ENCODE measurements at regions not wholly inside any gene's neighbourhood (a gene's known extent, or its start where the extent isn't known, plus 50 kb on each side); places are given as distances from the start of the nearest gene placed in this dataset.
A peak's percentile ranks its signal among the peaks of the same experiment; 100 is the strongest.
"Not testable (repeated sequence)": the region's sequence is repeated elsewhere in the genome, so short reads cannot be mapped to it uniquely, and the experiment has no call there.

- no peaks in the 10 kb centered on the region for H3K4me1 Mint-ChIP-seq
- peaks cover 12% of the 10 kb centered on the region for H3K9me3 Mint-ChIP-seq
- H3K27ac Mint-ChIP-seq: no peak overlapping the region
- peaks cover 2% of the 10 kb centered on the region for H3K27me3 Mint-ChIP-seq
- H3K4me3 Mint-ChIP-seq: no peak overlapping the region
- POLR2A ChIA-PET: no interaction called here
- H3K36me3 Mint-ChIP-seq (ENCODE audit: low read depth): no peaks in the 10 kb centered on the region
- CTCF ChIA-PET: interaction anchor here (1.2 kb wide), 1 partner anchor 11 kb away, joined by 3 read pairs; no protein-coding TSS in a partner anchor
- no peak for DNase-seq
Observed at GRCh38 chr7:92914645-92915044, 78.3 kb upstream of the CDK6 start.

GRCh38 chr7:92913849-92914248, 77.5 kb upstream of the CDK6 start:
- H3K27me3 Mint-ChIP-seq: no peaks in the 10 kb centered on the region
- H3K36me3 Mint-ChIP-seq (ENCODE audit: low read depth): no peaks in the 10 kb centered on the region
- ChIA-PET POLR2A (no interaction called here), CTCF (no interaction called here)
- peaks cover 10% of the 10 kb centered on the region for H3K9me3 Mint-ChIP-seq
- no peak for DNase-seq
- no peak overlapping the region for H3K4me3 Mint-ChIP-seq
- no peak overlapping the region for H3K27ac Mint-ChIP-seq
- no peaks in the 10 kb centered on the region for H3K4me1 Mint-ChIP-seq

GRCh38 chr7:92910976-92911375, 74.6 kb upstream of the CDK6 start:
- no peaks in the 10 kb centered on the region for H3K27me3 Mint-ChIP-seq
- CTCF ChIA-PET: no interaction called here

GRCh38 chr7:92909686-92910475, 73.5 kb upstream of the CDK6 start:
- H3K27ac Mint-ChIP-seq: no peak overlapping the region
- POLR2A ChIA-PET: no interaction called here
- H3K4me1 Mint-ChIP-seq: peaks cover 6% of the 10 kb centered on the region
- peaks cover 13% of the 10 kb centered on the region for H3K36me3 Mint-ChIP-seq (ENCODE audit: low read depth)
- CTCF ChIA-PET: interaction anchor here (1.3 kb wide), 1 partner anchor 44 kb away, joined by 3 read pairs; no protein-coding TSS in a partner anchor
- H3K4me3 Mint-ChIP-seq: no peak overlapping the region
- H3K27me3 Mint-ChIP-seq: no peaks in the 10 kb centered on the region
- DNase-seq: no peak
- peaks cover 18% of the 10 kb centered on the region for H3K9me3 Mint-ChIP-seq

More at GRCh38 chr7:92910976-92911375, 74.6 kb upstream of the CDK6 start:
- POLR2A ChIA-PET: no interaction called here
- no peak for DNase-seq
- Mint-ChIP-seq H3K4me1 (peaks cover 2% of the 10 kb centered on the region), H3K9me3 (peaks cover 16% of the 10 kb centered on the region), H3K27ac (no peak overlapping the region), H3K4me3 (no peak overlapping the region), H3K36me3 (ENCODE audit: low read depth) (peaks cover 11% of the 10 kb centered on the region)

GRCh38 chr7:92904244-92905131, 68.1 kb upstream of the CDK6 start:
- DNase-seq: peak; percentile 91
- peaks cover 17% of the 10 kb centered on the region for H3K9me3 Mint-ChIP-seq
- ChIA-PET CTCF (interaction anchor here (0.7 to 1.8 kb wide), 4 partner anchors 11 to 294 kb away, joined by 3 to 6 read pairs (median 3); no protein-coding TSS in a partner anchor), POLR2A (interaction anchor here (0.5 to 2.1 kb wide), 18 partner anchors 68 to 457 kb away, joined by 3 to 15 read pairs (median 3); partner anchors contain the start of genes CDK6, FAM133B, GATAD1 and PEX1)
- peaks cover 26% of the 10 kb centered on the region for H3K36me3 Mint-ChIP-seq (ENCODE audit: low read depth)
- no peaks in the 10 kb centered on the region for H3K27me3 Mint-ChIP-seq
- H3K27ac Mint-ChIP-seq: peak overlapping the region; percentile 80
- peaks cover 27% of the 10 kb centered on the region for H3K4me1 Mint-ChIP-seq
- H3K4me3 Mint-ChIP-seq: no peak overlapping the region

- peaks cover 11% of the 10 kb centered on the region for H3K4me1 Mint-ChIP-seq
- peaks cover 39% of the 10 kb centered on the region for H3K9me3 Mint-ChIP-seq
- no peak for DNase-seq
- peaks cover 50% of the 10 kb centered on the region for H3K36me3 Mint-ChIP-seq (ENCODE audit: low read depth)
- no peak overlapping the region for H3K4me3 Mint-ChIP-seq
- CTCF ChIA-PET: no interaction called here
- peaks cover 2% of the 10 kb centered on the region for H3K27me3 Mint-ChIP-seq
- H3K27ac Mint-ChIP-seq: no peak overlapping the region
- POLR2A ChIA-PET: no interaction called here
Observed at GRCh38 chr7:92898798-92899197, 62.4 kb upstream of the CDK6 start.

- CTCF ChIA-PET, H3K27me3 Mint-ChIP-seq, POLR2A ChIA-PET, H3K27ac Mint-ChIP-seq, H3K4me3 Mint-ChIP-seq, H3K4me1 Mint-ChIP-seq, DNase-seq: not testable (repeated sequence)
- Mint-ChIP-seq H3K36me3 (ENCODE audit: low read depth) (peaks cover 41% of the 10 kb centered on the region), H3K9me3 (peaks cover 37% of the 10 kb centered on the region)
Observed at GRCh38 chr7:92894857-92895256, 58.5 kb upstream of the CDK6 start.

GRCh38 chr7:92889081-92889480, 52.7 kb upstream of the CDK6 start:
- H3K27me3 Mint-ChIP-seq: peaks cover 4% of the 10 kb centered on the region
- peaks cover 15% of the 10 kb centered on the region for H3K36me3 Mint-ChIP-seq (ENCODE audit: low read depth)
- H3K27ac Mint-ChIP-seq: no peak overlapping the region
- H3K4me3 Mint-ChIP-seq: no peak overlapping the region
- peaks cover 37% of the 10 kb centered on the region for H3K9me3 Mint-ChIP-seq
- ChIA-PET POLR2A (no interaction called here), CTCF (no interaction called here)
- no peak for DNase-seq
- H3K4me1 Mint-ChIP-seq: no peaks in the 10 kb centered on the region
